Iris pigment epithelial cell (primary cell): ENCODE measurements at regions not wholly inside any gene's neighbourhood (a gene's known extent, or its start where the extent isn't known, plus 50 kb on each side); places are given as distances from the start of the nearest gene placed in this dataset.
"Not testable (repeated sequence)": the region's sequence is repeated elsewhere in the genome, so short reads cannot be mapped to it uniquely, and the experiment has no call there.

Experiments used
- DNase-seq: peaks from one replicate; pipeline ENCODE4 v3.0.0-alpha.2; 2011; ENCODE audit warnings: low read depth

- DNase-seq: no peak
Observed at GRCh38 chr10:3264161-3264761, 91.7 kb upstream of the PITRM1 start.

GRCh38 chr10:3263747-3264146, 91.2 kb upstream of the PITRM1 start:
- DNase-seq: no peak

GRCh38 chr10:3263082-3263481, 90.5 kb upstream of the PITRM1 start:
- no peak for DNase-seq

GRCh38 chr10:3261921-3262320, 89.3 kb upstream of the PITRM1 start:
- DNase-seq: no peak

- no peak for DNase-seq
Observed at GRCh38 chr10:3260066-3260834, 87.7 kb upstream of the PITRM1 start.

- no peak for DNase-seq
Observed at GRCh38 chr10:3259499-3259898, 86.9 kb upstream of the PITRM1 start.

- no peak for DNase-seq
Observed at GRCh38 chr10:3258394-3258793, 85.8 kb upstream of the PITRM1 start.

GRCh38 chr10:3255616-3256015, 83.0 kb upstream of the PITRM1 start:
- no peak for DNase-seq

GRCh38 chr10:3255075-3255474, 82.5 kb upstream of the PITRM1 start:
- DNase-seq: no peak

GRCh38 chr10:3253974-3254373, 81.4 kb upstream of the PITRM1 start:
- not testable (repeated sequence) for DNase-seq

GRCh38 chr10:3251172-3251571, 78.6 kb upstream of the PITRM1 start:
- no peak for DNase-seq

- DNase-seq: peak; percentile 26
Observed at GRCh38 chr10:3249307-3249889, 76.8 kb upstream of the PITRM1 start.

GRCh38 chr10:3248526-3249306, 76.1 kb upstream of the PITRM1 start:
- peak; percentile 93 for DNase-seq

- DNase-seq: no peak
Observed at GRCh38 chr10:3245395-3245794, 72.8 kb upstream of the PITRM1 start.

- no peak for DNase-seq
Observed at GRCh38 chr10:3241967-3242650, 69.5 kb upstream of the PITRM1 start.

- DNase-seq: no peak
Observed at GRCh38 chr10:3241274-3241921, 68.8 kb upstream of the PITRM1 start.

GRCh38 chr10:3239920-3240894, 67.6 kb upstream of the PITRM1 start:
- DNase-seq: no peak

- peak; percentile 56 for DNase-seq
Observed at GRCh38 chr10:3239066-3239919, 66.7 kb upstream of the PITRM1 start.

GRCh38 chr10:3238115-3238871, 65.7 kb upstream of the PITRM1 start:
- no peak for DNase-seq
